Dedifferentiated amniotic fluid mesenchymal stem cell (primary cell): ENCODE measurements at regions not wholly inside any gene's neighbourhood (a gene's known extent, or its start where the extent isn't known, plus 50 kb on each side); places are given as distances from the start of the nearest gene placed in this dataset.

Source experiments
- DNase-seq: peaks from one replicate; pipeline ENCODE4 v3.0.0-alpha.2; 2016; ENCODE audit errors: extremely low spot score

DNA sequence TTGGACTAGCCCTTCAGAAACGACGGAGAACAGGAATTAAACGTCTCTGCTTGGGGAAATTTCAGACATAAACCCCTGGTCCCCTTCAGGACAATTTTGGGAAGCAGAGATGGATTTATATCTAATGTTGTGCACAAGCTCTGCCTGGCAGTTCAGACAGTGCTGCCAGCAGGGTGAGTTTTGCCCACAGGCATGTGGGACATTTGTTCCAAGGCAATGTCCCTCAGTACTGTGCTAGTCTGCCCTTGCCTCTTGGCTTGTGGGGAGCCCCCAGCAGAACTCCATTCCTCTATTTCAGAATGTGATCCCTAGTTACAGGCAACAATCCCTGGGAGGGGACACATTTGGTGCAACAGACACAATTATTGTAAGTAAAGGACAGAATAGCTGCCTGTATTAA lies 76.5 kb upstream of the GPR12 start:
- no peak for DNase-seq

DNA sequence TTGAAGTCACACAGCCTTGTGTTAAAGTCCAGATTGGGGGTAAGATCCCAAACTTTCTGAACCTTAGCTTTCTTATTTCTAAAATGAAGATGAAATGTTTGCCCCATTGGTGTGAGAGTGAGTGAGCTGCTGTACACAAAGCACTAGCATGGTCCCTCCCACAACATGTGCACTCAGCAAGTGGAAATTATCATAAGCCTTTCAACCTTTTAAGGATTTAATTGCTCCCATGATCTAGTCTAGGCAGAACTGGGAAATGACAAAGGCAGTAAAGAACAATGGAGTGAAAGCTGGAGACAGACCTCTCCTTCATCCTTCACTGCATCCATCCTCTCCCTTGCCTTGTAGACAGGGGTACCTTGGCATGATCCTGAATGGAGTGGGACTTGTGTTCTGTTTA lies 76.0 kb upstream of the GPR12 start:
- DNase-seq, result no peak

GRCh38 chr13:26834646-26835045 lies 74.1 kb upstream of the GPR12 start:
- no peak for DNase-seq

- no peak for DNase-seq
Observed at GRCh38 chr13:26831336-26831908, 70.8 kb upstream of the GPR12 start.

GRCh38 chr13:26829716-26830115 lies 69.1 kb upstream of the GPR12 start:
- DNase-seq, result no peak

DNA sequence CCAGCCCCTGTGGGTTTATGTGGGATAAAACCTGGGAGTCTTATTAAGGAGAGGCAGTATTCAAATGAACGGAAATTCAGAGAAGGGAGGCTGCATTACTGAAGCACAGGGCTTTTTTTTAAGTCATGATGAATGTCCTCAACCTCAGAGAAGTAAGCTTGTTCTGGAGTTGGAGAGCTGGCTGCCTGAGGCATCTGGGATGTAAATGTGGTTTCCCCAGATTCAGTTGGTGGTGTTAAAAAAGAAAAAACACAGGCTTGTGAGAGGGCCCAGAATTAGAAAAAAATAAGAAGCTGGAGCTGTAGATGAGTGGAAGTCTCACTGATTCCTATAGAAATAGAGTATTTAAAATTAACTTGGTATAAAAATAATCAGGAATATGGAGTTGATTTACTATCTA lies 64.0 kb upstream of the GPR12 start:
- no peak for DNase-seq

GRCh38 chr13:26822146-26822545 lies 61.6 kb upstream of the GPR12 start:
- DNase-seq, result no peak

DNA sequence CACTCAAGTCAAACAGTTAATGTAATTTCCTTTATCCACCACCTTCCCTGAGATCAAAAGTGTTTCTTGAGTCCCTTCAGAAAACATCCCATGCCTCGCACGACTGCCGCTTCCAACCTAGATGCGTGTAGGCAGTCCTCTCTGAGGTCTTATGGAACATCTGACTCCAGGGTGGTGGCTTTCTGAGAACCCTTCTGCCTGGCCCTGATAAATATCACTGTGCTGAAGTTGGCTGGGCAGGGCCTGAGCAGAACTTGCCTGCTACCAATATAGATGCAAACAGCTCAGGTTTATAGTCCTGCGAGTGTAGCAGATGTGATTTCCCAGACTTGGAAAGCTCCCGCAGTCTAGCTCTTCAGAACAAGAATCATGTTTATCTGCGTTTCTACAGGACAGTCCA lies 61.1 kb upstream of the GPR12 start:
- DNase-seq, result no peak

DNA sequence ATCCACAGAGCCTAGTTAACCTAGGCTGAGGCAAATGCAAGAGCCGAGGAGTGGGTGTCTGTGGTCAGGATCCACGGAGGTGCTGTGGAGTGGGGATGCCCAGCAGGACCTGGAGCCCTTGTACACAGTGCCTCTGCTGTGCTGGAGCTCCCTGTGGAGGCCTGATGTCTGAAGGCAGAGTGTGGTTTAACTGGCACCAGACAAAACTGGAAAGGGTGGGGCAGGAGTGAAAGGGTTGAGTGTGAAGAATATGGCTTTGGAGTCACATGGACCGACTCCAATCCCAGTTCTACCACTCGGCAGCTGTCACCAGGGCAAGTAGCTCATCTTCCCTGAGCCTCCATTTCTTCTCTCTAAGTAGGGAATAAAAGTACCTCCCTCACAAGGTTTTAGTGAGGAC lies 60.3 kb upstream of the GPR12 start:
- DNase-seq, result no peak

- no peak for DNase-seq
Observed at GRCh38 chr13:26819046-26819445, 58.5 kb upstream of the GPR12 start.

GRCh38 chr13:26816881-26817280 lies 56.3 kb upstream of the GPR12 start:
- DNase-seq, result no peak

- DNase-seq, result no peak
Observed at GRCh38 chr13:26813980-26814348, 53.4 kb upstream of the GPR12 start.

DNA sequence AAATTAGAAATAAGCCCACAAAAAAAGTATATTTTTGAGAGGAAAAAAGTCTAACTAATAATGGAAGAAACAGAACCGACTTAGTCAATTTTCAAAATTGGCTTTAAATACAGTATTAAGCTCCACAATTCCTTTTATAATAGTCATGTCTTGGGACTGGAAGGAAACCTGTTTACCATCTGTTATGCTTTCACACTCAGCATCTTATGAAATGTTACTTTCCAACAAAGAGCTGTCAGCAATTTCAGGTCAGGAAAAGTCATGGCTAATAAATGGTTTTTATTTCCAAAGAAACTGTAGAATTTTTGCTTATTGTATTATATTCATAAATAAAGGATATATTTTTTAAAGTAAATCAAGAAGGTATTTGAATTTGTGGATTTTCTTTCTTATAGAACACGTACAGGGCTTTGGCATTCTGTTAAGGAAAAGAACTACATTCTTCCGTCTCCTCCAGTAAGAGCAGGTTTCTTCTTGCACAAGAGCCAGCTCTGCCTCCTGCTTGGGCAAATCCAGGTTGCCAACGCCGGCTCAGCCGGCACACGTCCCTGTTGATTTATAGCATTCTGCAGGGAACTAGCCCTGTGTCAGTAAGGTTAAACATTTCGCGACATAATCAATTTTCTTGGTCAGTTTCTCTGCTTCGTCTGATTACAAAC lies 52.9 kb upstream of the GPR12 start:
- no peak for DNase-seq

DNA sequence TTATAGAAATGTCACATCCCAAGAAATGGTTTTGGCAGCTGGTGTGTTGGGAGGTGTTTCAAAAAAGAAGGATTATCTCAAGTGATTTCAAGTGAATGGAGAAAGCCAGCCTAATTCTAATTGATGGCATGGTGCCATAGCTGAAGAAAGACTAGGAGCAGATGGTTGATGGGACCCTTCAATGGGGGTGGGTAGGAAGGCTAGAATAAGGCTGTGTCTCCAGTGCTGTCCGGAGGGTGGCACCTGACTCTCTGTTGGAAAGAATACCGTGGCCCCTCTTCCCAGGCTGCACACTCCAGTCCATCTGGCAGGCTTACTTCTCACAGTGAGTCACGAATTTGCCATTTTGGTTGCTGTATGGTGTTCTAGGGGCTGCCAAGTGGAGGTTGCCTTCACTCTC lies 51.0 kb upstream of the GPR12 start:
- no peak for DNase-seq
